ENCODE measurements at regions not wholly inside any gene's neighbourhood (a gene's known extent, or its start where the extent isn't known, plus 50 kb on each side); places are given as distances from the start of the nearest gene placed in this dataset.
"Not testable (repeated sequence)": the region's sequence is repeated elsewhere in the genome, so short reads cannot be mapped to it uniquely, and the experiment has no call there.

GRCh38 chr2:109689973-109690372 lies 75.8 kb downstream of the SOWAHC start:
- in situ Hi-C loops (cut with MboI; ENCODE audit: low pct_unique_long_range_greater_than_20kb, low sequenced_read_pairs): no loop called here
- DNase-seq: no peak

- in situ Hi-C loops (cut with MboI; ENCODE audit: low pct_unique_long_range_greater_than_20kb, low sequenced_read_pairs): no loop called here
Measured at GRCh38 chr2:109690457-109690821, 76.3 kb downstream of the SOWAHC start.

GRCh38 chr2:109690822-109691541 lies 76.8 kb downstream of the SOWAHC start:
- in situ Hi-C loops (cut with MboI; ENCODE audit: low pct_unique_long_range_greater_than_20kb, low sequenced_read_pairs): no loop called here
- no peak for DNase-seq

More at GRCh38 chr2:109690457-109690821, 76.3 kb downstream of the SOWAHC start:
- no peak for DNase-seq

GRCh38 chr2:109692013-109692743 lies 78.0 kb downstream of the SOWAHC start:
- peak; percentile 23 for DNase-seq
- in situ Hi-C loops (cut with MboI; ENCODE audit: low pct_unique_long_range_greater_than_20kb, low sequenced_read_pairs): no loop called here

- DNase-seq; in situ Hi-C loops (cut with MboI; ENCODE audit: low pct_unique_long_range_greater_than_20kb, low sequenced_read_pairs): not testable (repeated sequence)
Measured at GRCh38 chr2:109692831-109693230, 78.7 kb downstream of the SOWAHC start.

GRCh38 chr2:109693292-109693691 lies 79.1 kb downstream of the SOWAHC start:
- DNase-seq; in situ Hi-C loops (cut with MboI; ENCODE audit: low pct_unique_long_range_greater_than_20kb, low sequenced_read_pairs): not testable (repeated sequence)

- no peak for DNase-seq
- in situ Hi-C loops (cut with MboI; ENCODE audit: low pct_unique_long_range_greater_than_20kb, low sequenced_read_pairs): no loop called here
Measured at GRCh38 chr2:109694190-109694589, 80.0 kb downstream of the SOWAHC start.

- no peak for DNase-seq
- in situ Hi-C loops (cut with MboI; ENCODE audit: low pct_unique_long_range_greater_than_20kb, low sequenced_read_pairs): no loop called here
Measured at GRCh38 chr2:109695290-109695689, 81.1 kb downstream of the SOWAHC start.

GRCh38 chr2:109699646-109700045 lies 85.5 kb downstream of the SOWAHC start:
- in situ Hi-C loops (cut with MboI; ENCODE audit: low pct_unique_long_range_greater_than_20kb, low sequenced_read_pairs): no loop called here
- DNase-seq: no peak

- in situ Hi-C loops (cut with MboI; ENCODE audit: low pct_unique_long_range_greater_than_20kb, low sequenced_read_pairs): no loop called here
- DNase-seq: no peak
Measured at GRCh38 chr2:109700680-109701274, 86.6 kb downstream of the SOWAHC start.

- in situ Hi-C loops (cut with MboI; ENCODE audit: low pct_unique_long_range_greater_than_20kb, low sequenced_read_pairs): no loop called here
- DNase-seq: no peak
Measured at GRCh38 chr2:109701362-109701761, 87.2 kb downstream of the SOWAHC start.

- in situ Hi-C loops (cut with MboI; ENCODE audit: low pct_unique_long_range_greater_than_20kb, low sequenced_read_pairs): no loop called here
- DNase-seq: no peak
Measured at GRCh38 chr2:109702250-109702985, 88.3 kb downstream of the SOWAHC start.

GRCh38 chr2:109703077-109703476 lies 88.9 kb downstream of the SOWAHC start:
- in situ Hi-C loops (cut with MboI; ENCODE audit: low pct_unique_long_range_greater_than_20kb, low sequenced_read_pairs): no loop called here
- DNase-seq: no peak

GRCh38 chr2:109703798-109704197 lies 89.6 kb downstream of the SOWAHC start:
- in situ Hi-C loops (cut with MboI; ENCODE audit: low pct_unique_long_range_greater_than_20kb, low sequenced_read_pairs): no loop called here
- DNase-seq: no peak

- in situ Hi-C loops (cut with MboI; ENCODE audit: low pct_unique_long_range_greater_than_20kb, low sequenced_read_pairs): no loop called here
- no peak for DNase-seq
Measured at GRCh38 chr2:109707281-109708147, 86.6 kb upstream of the RGPD5 start.

- no peak for DNase-seq
- in situ Hi-C loops (cut with MboI; ENCODE audit: low pct_unique_long_range_greater_than_20kb, low sequenced_read_pairs): no loop called here
Measured at GRCh38 chr2:109710505-109711229, 83.4 kb upstream of the RGPD5 start.

- in situ Hi-C loops (cut with MboI; ENCODE audit: low pct_unique_long_range_greater_than_20kb, low sequenced_read_pairs): no loop called here
- no peak for DNase-seq
Measured at GRCh38 chr2:109711230-109712122, 82.6 kb upstream of the RGPD5 start.
